ENCODE measurements at regions not wholly inside any gene's neighbourhood (a gene's known extent, or its start where the extent isn't known, plus 50 kb on each side); places are given as distances from the start of the nearest gene placed in this dataset.

DNA sequence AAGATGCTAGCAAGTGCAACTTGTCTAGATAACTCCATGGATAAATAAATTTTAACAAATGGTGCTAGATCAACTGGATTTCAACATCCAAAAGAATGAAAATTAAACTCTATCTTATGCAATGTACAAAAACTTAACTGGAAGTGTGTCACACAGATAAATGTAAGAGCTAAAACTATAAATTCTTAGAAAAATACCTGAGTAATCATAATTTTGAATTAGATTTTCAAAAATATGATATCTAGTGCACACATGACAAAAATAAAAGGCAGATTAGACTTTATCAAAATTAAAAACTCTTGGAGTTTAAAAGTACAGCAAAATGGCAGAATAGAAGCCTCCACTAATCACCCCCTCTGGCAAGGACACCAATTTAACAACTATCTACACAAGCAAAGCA is 1791.2 kb upstream of the CDH6 start:
- no peaks in the 10 kb centered on the region for H3K27me3 Mint-ChIP-seq
- no peak overlapping the region for H3K4me3 Mint-ChIP-seq
- H3K36me3 Mint-ChIP-seq (ENCODE audit: low read depth), result no peaks in the 10 kb centered on the region
- ChIA-PET POLR2A (no interaction called here), CTCF (no interaction called here)
- TF ChIP-seq, protein P1, sequence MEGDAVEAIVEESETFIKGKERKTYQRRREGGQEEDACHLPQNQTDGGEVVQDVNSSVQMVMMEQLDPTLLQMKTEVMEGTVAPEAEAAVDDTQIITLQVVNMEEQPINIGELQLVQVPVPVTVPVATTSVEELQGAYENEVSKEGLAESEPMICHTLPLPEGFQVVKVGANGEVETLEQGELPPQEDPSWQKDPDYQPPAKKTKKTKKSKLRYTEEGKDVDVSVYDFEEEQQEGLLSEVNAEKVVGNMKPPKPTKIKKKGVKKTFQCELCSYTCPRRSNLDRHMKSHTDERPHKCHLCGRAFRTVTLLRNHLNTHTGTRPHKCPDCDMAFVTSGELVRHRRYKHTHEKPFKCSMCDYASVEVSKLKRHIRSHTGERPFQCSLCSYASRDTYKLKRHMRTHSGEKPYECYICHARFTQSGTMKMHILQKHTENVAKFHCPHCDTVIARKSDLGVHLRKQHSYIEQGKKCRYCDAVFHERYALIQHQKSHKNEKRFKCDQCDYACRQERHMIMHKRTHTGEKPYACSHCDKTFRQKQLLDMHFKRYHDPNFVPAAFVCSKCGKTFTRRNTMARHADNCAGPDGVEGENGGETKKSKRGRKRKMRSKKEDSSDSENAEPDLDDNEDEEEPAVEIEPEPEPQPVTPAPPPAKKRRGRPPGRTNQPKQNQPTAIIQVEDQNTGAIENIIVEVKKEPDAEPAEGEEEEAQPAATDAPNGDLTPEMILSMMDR (IDR thresholded peaks at IDR 0.05), result no peak
- H3K4me1 Mint-ChIP-seq (ENCODE audit: low read depth), result no peaks in the 10 kb centered on the region
- ATAC-seq (no peak), DNase-seq (no peak)
- intact Hi-C loops (cut with micrococcal nuclease), result no loop called here
- H3K9me3 Mint-ChIP-seq, result peaks cover 29% of the 10 kb centered on the region
- H3K27ac Mint-ChIP-seq, result no peak overlapping the region

DNA sequence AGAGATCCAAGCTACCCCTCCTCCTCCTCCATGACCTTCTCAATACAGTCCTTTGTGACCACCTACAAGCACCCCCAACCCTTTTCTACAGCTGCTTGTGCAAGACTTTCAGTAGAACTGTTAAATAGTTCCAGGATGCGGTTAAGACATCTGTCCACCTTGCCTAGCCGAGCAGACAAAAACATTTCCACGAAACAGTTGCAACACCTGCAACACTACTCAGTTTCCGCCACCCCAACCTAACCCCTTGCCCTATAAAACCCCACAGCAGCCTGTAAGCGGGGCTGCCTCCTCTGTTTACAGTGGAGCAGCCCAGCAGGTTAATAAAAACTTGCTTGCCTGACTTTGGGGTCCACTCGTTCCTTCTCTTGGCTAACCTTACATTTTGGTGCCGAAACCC is 1803.5 kb upstream of the CDH6 start:
- ChIA-PET CTCF (no interaction called here), POLR2A (no interaction called here)
- TF ChIP-seq, protein P1 (IDR thresholded peaks at IDR 0.05), result no peak
- ATAC-seq, result no peak
- Mint-ChIP-seq H3K27me3 (no peaks in the 10 kb centered on the region), H3K9me3 (peaks cover 14% of the 10 kb centered on the region), H3K36me3 (ENCODE audit: low read depth) (no peaks in the 10 kb centered on the region), H3K4me1 (ENCODE audit: low read depth) (no peaks in the 10 kb centered on the region), H3K27ac (no peak overlapping the region), H3K4me3 (no peak overlapping the region)
- intact Hi-C loops (cut with micrococcal nuclease), result no loop called here
- DNase-seq, result no peak

DNA sequence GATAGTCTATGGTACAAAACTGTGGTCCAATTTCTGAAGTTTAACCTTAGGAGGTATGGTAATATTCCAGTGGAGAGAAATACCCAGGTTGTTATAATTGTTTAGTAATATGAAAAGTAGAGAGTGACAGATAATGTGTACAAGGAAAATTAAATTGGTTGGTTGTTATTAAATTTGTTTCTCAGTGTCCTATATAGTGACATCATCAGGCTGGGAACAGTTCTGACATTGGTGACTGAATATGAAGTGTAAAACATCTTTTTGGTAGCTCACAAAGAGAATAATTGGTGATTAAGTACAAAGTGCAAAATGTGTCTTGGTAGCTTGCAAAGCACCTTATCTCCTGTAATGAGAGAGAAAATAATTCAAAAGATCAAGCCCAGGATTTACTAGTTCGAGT is 1806.1 kb upstream of the CDH6 start:
- TF ChIP-seq, protein P1 (IDR thresholded peaks at IDR 0.05), result no peak
- DNase-seq, result no peak
- no peak overlapping the region for H3K27ac Mint-ChIP-seq
- H3K36me3 Mint-ChIP-seq (ENCODE audit: low read depth), result no peaks in the 10 kb centered on the region
- intact Hi-C loops (cut with micrococcal nuclease), result no loop called here
- no peaks in the 10 kb centered on the region for H3K4me1 Mint-ChIP-seq (ENCODE audit: low read depth)
- no peak overlapping the region for H3K4me3 Mint-ChIP-seq
- ChIA-PET CTCF (no interaction called here), POLR2A (no interaction called here)
- peaks cover 18% of the 10 kb centered on the region for H3K9me3 Mint-ChIP-seq
- no peaks in the 10 kb centered on the region for H3K27me3 Mint-ChIP-seq
- no peak for ATAC-seq

DNA sequence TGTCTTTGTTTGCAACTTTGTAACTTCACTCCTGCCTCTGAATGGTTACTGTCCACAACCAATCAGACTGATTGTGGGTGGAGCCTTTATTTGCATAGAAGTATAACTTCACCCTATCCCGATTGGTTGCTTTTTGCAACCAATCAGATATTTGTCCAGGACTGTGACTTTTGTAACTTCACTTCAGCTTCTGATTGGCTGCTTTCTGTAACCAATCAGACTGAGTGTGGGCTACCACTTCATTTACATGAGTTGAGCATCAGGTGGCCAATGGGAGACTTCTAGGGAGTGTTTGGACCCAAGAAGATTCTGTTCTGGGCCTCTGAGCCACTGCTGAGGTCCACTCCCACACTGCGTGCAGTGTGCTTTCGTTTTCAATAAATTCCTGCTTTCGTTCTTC is 1810.7 kb upstream of the CDH6 start:
- TF ChIP-seq, protein P1 (IDR thresholded peaks at IDR 0.05), result no peak
- Mint-ChIP-seq H3K9me3 (peaks cover 13% of the 10 kb centered on the region), H3K4me3 (no peak overlapping the region), H3K36me3 (ENCODE audit: low read depth) (no peaks in the 10 kb centered on the region), H3K27me3 (no peaks in the 10 kb centered on the region), H3K4me1 (ENCODE audit: low read depth) (no peaks in the 10 kb centered on the region), H3K27ac (no peak overlapping the region)
- intact Hi-C loops (cut with micrococcal nuclease), result no loop called here
- POLR2A ChIA-PET, result no interaction called here
- ATAC-seq (no peak), DNase-seq (no peak)
- CTCF ChIA-PET, result no interaction called here

DNA sequence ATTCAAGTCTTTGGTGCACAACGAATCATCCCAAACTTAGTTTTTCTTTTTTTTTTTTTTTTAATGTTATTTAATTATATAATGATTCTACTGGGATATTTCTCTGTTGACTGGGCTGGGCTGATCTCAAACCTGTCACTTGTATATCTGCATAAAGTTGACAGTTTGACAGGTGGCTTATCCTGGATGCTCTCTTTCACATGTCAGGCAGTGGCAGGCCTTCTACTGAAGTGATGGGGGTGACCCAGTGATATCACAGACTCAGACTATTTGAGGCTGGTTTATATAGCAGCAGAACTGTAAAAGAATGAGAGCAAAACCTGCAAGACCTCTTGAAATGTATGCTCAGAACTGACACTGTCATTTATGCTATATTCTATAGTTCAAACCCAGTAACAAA is 1813.5 kb upstream of the CDH6 start:
- H3K27me3 Mint-ChIP-seq, result no peaks in the 10 kb centered on the region
- TF ChIP-seq, protein P1 (IDR thresholded peaks at IDR 0.05), result no peak
- POLR2A ChIA-PET, result no interaction called here
- intact Hi-C loops (cut with micrococcal nuclease), result no loop called here
- no peaks in the 10 kb centered on the region for H3K4me1 Mint-ChIP-seq (ENCODE audit: low read depth)
- CTCF ChIA-PET, result no interaction called here
- no peaks in the 10 kb centered on the region for H3K36me3 Mint-ChIP-seq (ENCODE audit: low read depth)
- ATAC-seq (no peak), DNase-seq (no peak)
- no peak overlapping the region for H3K4me3 Mint-ChIP-seq
- peaks cover 11% of the 10 kb centered on the region for H3K9me3 Mint-ChIP-seq
- H3K27ac Mint-ChIP-seq, result no peak overlapping the region
